ENCODE measurements at regions not wholly inside any gene's neighbourhood (a gene's known extent, or its start where the extent isn't known, plus 50 kb on each side); places are given as distances from the start of the nearest gene placed in this dataset.
"Not testable (repeated sequence)": the region's sequence is repeated elsewhere in the genome, so short reads cannot be mapped to it uniquely, and the experiment has no call there.

- not testable (repeated sequence) for TF ChIP-seq POLR2A (IDR thresholded peaks at IDR 0.05; ENCODE audit: low read length); GATA1 (IDR thresholded peaks at IDR 0.05; ENCODE audit: low read depth, low read length)
Observed at GRCh38 chr12:131225066-131225380, 271.3 kb downstream of the ADGRD1 start.
